NCI-H1694 treated with DMSO at 0.1 percent for 48 hours (cell line): ENCODE measurements at regions not wholly inside any gene's neighbourhood (a gene's known extent, or its start where the extent isn't known, plus 50 kb on each side); places are given as distances from the start of the nearest gene placed in this dataset.
"Not testable (repeated sequence)": the region's sequence is repeated elsewhere in the genome, so short reads cannot be mapped to it uniquely, and the experiment has no call there.

ENCODE experiments used
- DNase-seq: peaks from one replicate; lab custom pipeline; 2025; lab: John Stamatoyannopoulos, UW

DNA sequence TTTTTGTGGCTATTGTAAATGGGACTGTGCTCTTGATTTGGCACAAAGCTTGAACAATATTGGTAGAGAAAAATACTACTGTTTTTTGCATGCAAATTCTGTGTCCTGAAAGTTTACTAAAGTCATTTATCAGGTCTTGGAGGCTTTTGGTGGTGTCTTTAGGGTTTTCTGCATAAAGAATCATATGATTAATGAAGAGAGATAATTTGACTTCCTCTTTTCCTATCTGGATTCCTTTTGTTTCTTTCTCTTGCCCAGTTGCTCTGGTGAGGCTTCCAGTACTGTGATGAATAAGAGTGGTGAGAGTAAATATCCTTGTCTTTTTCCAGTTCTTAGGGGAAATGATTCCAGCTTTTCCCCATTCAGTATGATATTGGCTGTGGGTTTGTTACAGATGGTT, 1166.7 kb downstream of the NCAM2 start:
- DNase-seq = no peak

GRCh38 chr21:22174746-22175145, 1176.5 kb downstream of the NCAM2 start:
- no peak for DNase-seq

- DNase-seq = no peak
Measured at GRCh38 chr21:22189278-22189677, 1191.1 kb downstream of the NCAM2 start.

DNA sequence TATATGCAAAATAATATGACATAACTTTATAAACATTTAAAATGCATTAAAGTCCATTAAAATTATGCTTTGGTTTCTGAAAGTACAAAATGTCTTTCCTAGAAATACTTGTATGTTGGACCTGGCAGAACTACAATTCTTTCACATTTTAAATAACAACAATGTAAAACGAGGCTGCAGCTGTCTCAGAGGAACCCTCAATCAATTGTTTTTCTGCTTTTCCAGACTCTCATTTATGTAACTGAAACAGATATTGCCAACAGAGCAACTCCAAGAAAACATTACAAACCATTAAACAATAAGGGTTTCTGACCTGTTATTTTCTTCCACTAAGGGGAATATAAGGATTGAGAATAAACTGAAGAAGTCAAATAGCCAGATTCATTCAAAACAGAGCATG, 1193.4 kb downstream of the NCAM2 start:
- DNase-seq = no peak

DNA sequence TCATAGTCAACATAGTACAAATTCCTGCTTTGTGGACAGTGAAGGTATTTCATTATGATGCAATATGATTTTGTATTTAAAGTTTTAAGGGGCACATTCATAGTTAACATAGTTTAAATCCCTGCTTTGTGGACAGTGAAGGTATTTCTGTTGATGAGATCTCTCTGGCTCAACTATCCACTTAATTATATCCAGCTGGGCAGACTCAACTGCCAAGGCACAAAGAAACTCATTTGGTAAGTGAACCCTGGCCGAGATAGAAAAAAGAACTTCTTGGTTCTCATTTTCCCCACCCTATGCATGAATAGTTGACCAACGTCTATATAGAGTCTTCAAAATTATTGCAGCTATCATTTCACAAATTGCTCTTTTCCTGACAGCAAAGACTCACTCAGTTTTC, 1194.6 kb downstream of the NCAM2 start:
- DNase-seq = no peak

DNA sequence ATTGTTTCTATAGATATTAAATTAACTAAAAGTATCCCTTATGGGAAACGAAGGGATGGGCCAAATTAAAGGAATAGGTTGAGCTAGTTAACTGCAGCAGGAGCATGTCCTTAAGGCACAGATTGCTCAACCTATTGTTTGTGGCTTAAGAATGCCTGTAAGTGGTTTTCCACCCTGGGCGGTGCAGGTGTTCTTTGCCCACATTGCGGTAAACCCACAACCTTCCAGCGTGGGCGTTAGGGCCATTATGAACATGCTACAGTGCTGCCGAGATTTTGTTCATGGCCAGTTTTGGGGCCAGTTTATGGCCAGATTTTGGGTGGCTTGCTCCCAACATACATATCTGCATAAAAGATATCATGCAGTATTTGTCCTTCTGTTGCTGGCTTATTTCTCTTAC, 1196.8 kb downstream of the NCAM2 start:
- not testable (repeated sequence) for DNase-seq

DNA sequence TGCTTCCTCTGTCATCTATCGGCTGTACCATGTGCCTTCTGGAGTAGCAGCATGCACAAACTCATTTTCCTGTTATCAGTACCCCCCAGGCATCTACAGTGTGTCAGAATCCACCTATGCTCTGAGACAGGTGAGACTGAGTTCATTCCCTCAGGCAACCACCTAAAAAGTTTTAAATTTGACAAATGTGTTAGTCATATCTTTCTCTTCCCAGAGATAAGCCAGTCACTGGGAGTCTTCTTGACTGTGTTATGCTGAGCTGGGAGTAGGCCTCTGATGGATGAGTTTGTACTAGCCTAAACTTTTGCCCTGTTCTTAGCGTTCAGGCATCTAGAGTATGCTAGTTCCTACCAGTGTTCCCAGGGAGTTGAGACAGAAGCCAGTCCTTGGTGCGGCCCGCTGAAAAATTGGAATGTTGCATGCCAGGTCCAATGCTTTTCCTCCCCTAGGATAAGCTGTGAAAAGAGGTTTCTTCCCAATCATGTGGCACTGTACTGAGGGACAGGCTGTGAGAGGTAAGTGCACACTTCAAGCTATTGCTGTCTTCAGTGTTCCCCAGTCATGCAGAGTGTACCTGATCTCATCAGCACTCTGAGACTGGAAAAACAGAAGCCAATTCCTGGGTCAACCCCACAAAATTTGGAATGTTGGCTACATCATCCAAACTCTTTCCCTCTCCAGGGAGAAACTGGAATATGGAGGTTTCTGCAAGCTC, 1202.3 kb downstream of the NCAM2 start:
- DNase-seq = no peak

GRCh38 chr21:22201126-22201525, 1202.9 kb downstream of the NCAM2 start:
- no peak for DNase-seq

GRCh38 chr21:22201669-22202068, 1203.5 kb downstream of the NCAM2 start:
- DNase-seq = no peak

GRCh38 chr21:22209304-22209700, 1211.1 kb downstream of the NCAM2 start:
- no peak for DNase-seq

DNA sequence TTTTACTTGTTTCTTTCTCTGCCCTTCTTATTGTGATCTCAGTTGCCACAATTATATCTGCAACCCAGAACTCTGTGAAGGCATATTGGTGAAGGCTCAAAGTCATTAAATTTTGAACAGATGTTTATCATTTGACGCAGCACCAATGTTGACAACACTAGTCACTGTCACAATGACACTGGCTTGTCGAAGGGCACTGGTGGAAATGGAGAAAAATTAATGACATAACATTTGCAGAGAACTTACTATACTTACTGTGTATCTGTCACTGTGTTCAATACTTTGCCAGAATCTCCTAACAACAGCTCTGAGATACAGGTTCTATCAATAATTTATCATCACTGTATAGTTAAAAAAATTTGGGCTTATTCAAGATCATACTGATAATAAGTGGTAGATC, 1213.7 kb downstream of the NCAM2 start:
- DNase-seq = no peak

- no peak for DNase-seq
Measured at GRCh38 chr21:22223385-22223784, 1225.2 kb downstream of the NCAM2 start.

GRCh38 chr21:22224261-22224660, 1226.1 kb downstream of the NCAM2 start:
- DNase-seq = no peak

DNA sequence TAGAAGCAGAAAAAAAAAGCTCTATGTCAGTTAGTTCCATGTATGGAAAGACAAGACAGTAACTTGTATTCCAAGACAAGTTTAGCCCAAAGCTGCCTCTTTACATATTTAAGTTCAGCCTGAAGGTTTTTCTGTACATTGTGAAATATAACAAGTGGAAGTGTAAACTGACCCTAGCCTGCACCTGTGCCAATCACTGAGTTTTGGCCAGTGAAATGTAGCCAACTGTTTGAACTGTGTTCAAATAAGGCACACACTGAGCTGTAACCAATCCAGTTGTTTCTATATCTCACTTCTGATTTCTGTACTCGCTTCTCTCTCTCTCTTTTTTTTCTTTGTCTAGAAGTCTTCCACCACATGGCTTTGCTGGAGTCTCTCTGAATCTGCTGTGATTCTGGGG, 1227.1 kb downstream of the NCAM2 start:
- no peak for DNase-seq

DNA sequence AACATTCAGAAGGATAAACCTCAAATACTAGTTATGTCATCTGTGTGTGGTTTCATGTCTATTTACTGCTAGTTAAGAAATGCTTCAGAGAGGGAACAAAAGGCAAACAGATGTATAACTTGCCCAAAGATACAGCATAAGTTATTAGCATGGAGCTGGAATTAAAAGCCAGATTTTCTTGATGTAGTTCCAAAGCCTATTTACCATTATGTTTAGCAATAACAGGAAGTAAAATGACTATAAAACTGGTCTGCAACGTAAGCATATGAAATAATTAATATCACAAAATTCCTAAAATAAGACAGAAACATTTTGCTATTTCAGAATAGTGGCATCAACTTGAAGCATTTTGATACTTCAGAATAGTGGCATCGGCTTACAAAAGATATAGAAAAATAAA, 1232.8 kb downstream of the NCAM2 start:
- DNase-seq = no peak

- DNase-seq = no peak
Measured at GRCh38 chr21:22235866-22236590, 1237.8 kb downstream of the NCAM2 start.

DNA sequence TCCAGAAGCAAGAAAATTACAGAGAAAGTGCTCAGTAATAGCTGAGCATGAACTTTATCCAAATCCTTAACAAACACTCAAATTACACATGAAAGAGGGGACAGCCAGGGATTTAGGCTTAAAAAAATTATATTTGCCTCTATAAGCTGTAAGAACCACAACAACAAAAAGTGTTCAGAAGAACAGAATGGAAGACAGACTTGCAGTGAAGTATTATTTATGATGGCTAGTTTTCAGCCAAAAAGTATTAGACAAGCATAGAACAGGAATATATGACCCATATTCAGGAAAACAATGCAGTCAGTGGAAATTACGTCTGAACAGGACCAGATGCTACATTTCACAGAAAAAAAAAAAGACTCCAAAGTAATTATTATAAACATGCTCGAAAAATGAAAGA, 1246.3 kb downstream of the NCAM2 start:
- no peak for DNase-seq

DNA sequence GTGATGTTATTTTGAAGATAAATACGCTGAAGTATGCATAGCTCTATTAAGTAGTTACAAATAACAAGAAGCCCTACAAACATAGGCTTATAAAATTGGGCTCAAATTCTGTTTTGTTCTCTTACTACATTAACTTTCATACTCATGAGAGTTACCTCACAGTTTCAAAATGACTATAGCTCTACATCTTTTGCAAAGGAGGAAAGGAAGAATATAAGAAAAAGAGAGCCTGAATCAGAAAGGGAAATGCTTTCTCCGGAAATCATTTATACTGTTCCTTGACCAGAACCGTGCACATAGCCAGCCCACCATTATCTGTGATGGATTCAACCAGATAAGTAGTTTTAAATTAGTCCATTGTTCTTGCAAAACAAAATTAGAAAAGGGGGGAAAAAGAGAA, 1252.1 kb downstream of the NCAM2 start:
- DNase-seq = no peak

- DNase-seq = no peak
Measured at GRCh38 chr21:22253761-22254160, 1255.6 kb downstream of the NCAM2 start.

DNA sequence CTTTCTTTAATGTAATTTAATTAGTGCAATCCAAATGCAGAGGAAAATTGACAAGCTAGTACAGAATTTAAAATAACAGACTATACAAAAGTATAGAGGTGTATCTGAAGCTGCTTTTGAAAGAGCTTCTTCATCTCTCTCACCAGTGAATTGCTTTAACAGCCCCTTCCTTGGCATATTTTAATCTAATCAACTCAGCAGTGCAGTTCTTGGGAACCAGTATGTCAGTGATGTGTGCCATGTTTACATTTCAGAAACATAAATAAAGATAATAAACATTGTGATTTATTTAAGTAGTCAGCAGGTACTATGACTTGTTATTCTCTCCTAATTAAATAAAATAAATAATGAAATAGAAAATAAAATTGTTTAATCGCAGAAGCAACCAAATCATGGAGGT, 1260.6 kb downstream of the NCAM2 start:
- no peak for DNase-seq

- DNase-seq = no peak
Measured at GRCh38 chr21:22260274-22260673, 1262.1 kb downstream of the NCAM2 start.

DNA sequence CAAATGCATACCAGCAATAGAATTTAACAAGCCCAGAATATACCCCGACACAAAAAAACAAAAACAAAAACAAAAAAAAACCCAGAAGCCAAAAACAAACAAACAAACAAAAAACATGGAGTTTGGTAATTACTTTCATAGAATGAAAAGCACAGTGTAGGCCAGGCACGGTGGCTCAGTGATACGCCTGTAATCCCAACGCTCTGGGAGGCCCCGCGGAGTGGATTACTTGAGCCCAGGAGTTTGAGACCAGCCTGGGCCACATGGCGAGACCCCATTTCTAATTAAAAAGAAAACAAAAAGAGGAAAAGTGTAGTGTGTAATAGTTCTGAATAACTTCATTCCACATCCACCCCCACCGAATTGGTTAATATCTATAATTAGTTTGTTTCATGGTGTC, 1265.7 kb downstream of the NCAM2 start:
- no peak for DNase-seq

DNA sequence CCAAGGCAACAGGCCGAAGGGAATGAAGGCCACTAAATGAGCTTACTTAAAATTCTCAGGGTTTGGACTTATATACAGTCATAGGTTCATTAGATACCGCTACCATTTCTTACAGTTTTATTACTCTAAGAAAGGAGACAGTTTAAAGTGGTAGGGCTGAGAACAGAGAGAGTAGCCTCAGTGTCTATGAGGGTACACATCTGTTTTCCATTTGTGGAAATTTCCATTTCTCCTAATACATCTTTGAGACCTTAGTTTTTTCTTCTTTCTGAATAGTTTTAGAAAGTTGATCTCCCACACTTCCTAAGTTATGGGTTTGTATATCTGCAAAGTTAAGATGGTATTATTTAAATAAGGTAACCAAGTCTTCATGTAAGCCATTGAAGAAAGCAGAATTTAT, 1279.1 kb downstream of the NCAM2 start:
- no peak for DNase-seq

DNA sequence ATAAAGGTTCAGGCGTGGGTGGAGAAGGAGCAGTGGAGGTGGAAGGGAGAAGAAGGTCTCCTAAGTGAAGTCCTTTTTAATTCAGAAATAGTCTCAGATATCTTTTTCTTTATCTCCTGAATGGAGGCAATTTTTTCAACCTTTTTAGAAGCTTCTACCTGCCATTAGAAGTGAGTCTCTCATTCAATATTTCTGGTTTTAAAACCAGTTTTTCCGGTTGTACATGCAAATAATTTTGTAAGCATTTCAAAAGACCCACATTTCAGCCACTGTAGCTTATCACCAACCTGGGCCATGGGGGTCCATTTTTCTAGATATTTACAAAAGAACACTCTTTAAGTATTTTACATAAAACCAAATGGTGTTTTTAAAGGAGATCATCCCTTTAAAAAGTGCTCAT, 1280.2 kb downstream of the NCAM2 start:
- no peak for DNase-seq
